H1 (cell line): ENCODE measurements at regions not wholly inside any gene's neighbourhood (a gene's known extent, or its start where the extent isn't known, plus 50 kb on each side); places are given as distances from the start of the nearest gene placed in this dataset.

Experiments
- CTCF ChIA-PET: fragments of 300-600 bp; sonication (Branson Sonifier 250); formaldehyde crosslinking; loops from one replicate; lab custom pipeline; 2021; ENCODE audit not compliant: partially characterized antibody; lab: Charles Lee
- POLR2A ChIA-PET: fragments of 300-600 bp; sonication (Branson Sonifier 250); formaldehyde crosslinking; loops from one replicate; lab custom pipeline; 2021; ENCODE audit warnings: inconsistent platforms; ENCODE audit not compliant: partially characterized antibody; lab: Charles Lee
- DNase-seq, 2 experiments: peaks; one replicate each; pipeline versions ENCODE4 v3.0.0 to v3.0.0-alpha.2; 2010 to 2022; ENCODE audit warnings: low spot score in 2 of 2, low read depth in 1 of 2, mixed read lengths in 1 of 2
- FAIRE-seq: peaks from 2 replicates; lab custom pipeline; 2011; peaks lifted over from hg19 to GRCh38; lab: Jason Lieb, UNC
- H2AFZ ChIP-seq: 2 replicates; pipeline ENCODE4 v1.8.1; 2012; ENCODE audit warnings: low read length, inconsistent platforms
- H2AK5ac ChIP-seq: 2 replicates; pipeline ENCODE4 v1.6.1; 2013; ENCODE audit warnings: low read depth, low read length
- H2BK120ac ChIP-seq: replicated peaks from 2 replicates; pipeline ENCODE3; 2013; ENCODE audit warnings: low read depth, low read length, inconsistent platforms
- H2BK12ac ChIP-seq: 2 replicates; pipeline ENCODE4 v1.6.1; 2013; ENCODE audit warnings: low read depth, low read length
- H2BK15ac ChIP-seq: 2 replicates; pipeline ENCODE4 v1.6.1; 2013; ENCODE audit warnings: low read length
- H2BK20ac ChIP-seq: 2 replicates; pipeline ENCODE4 v1.6.1; 2013; ENCODE audit warnings: low read length
- H2BK5ac ChIP-seq: 2 replicates; pipeline ENCODE4 v1.6.1; 2013; ENCODE audit warnings: low read depth, low read length
- H3K14ac ChIP-seq: 2 replicates; pipeline ENCODE4 v1.6.1; 2013; ENCODE audit warnings: inconsistent platforms; ENCODE audit not compliant: insufficient read length
- H3K18ac ChIP-seq: 2 replicates; pipeline ENCODE4 v1.6.1; 2013; ENCODE audit warnings: low read length; ENCODE audit errors: extremely low read depth
- H3K23ac ChIP-seq: 2 replicates; pipeline ENCODE4 v1.6.1; 2013; ENCODE audit warnings: inconsistent platforms; ENCODE audit not compliant: insufficient read length
- H3K23me2 ChIP-seq: 2 replicates; pipeline ENCODE4 v1.6.1; 2013; ENCODE audit warnings: low read depth, low read length
- H3K27ac ChIP-seq: 2 replicates; pipeline ENCODE4 v1.6.1; 2011; ENCODE audit warnings: low read depth, low read length, inconsistent platforms
- H3K27me3 ChIP-seq, 4 experiments: replicated peaks in 1 of 4; 1 replicate in 1 of 4; 2 replicates in 3 of 4; pipeline versions ENCODE4 v1.6.1 to v1.8.1; 2011 to 2013; ENCODE audit warnings: low read length in 3 of 4, mild to moderate bottlenecking in 3 of 4, inconsistent platforms in 2 of 4, mixed read lengths in 2 of 4, moderate library complexity in 1 of 4; ENCODE audit not compliant: control insufficient read depth in 3 of 4, insufficient read depth in 3 of 4; ENCODE audit errors: extremely low read depth in 1 of 4
- H3K36me3 ChIP-seq, 4 experiments: 2 replicates each; pipeline versions ENCODE4 v1.6.1 to v1.8.1; 2011 to 2013; ENCODE audit warnings: mild to moderate bottlenecking in 4 of 4, low read length in 3 of 4, moderate library complexity in 2 of 4, control low read depth in 1 of 4, inconsistent platforms in 1 of 4; ENCODE audit not compliant: insufficient read depth in 4 of 4, control insufficient read depth in 2 of 4
- H3K4ac ChIP-seq: replicated peaks from 2 replicates; pipeline ENCODE3; 2013; ENCODE audit warnings: low read length, low read depth, mixed read lengths, inconsistent platforms; ENCODE audit not compliant: insufficient read length
- H3K4me1 ChIP-seq, 4 experiments: replicated peaks in 1 of 4; 1 replicate in 1 of 4; 2 replicates in 3 of 4; pipeline versions ENCODE4 v1.6.1 to v1.8.1; 2011 to 2013; ENCODE audit warnings: low read length in 3 of 4, inconsistent platforms in 2 of 4, mixed read lengths in 1 of 4; ENCODE audit not compliant: insufficient read depth in 4 of 4, control insufficient read depth in 3 of 4
- H3K4me2 ChIP-seq, 2 experiments: 2 replicates each; pipeline versions ENCODE4 v1.6.1 to v1.8.1; 2011 to 2013; ENCODE audit warnings: low read depth in 2 of 2, low read length in 2 of 2, control low read depth in 1 of 2, inconsistent platforms in 1 of 2, mild to moderate bottlenecking in 1 of 2; ENCODE audit not compliant: insufficient read depth in 1 of 2
- H3K4me3 ChIP-seq, 4 experiments: fragments of 200-600, 300-600 bp in 1 of 4; sonication (generic), shearing (Covaris generic), sonication (Bioruptor Twin) in 1 of 4; 2 replicates each; pipeline versions ENCODE4 v1.5.1 to v1.8.1; 2011 to 2016; ENCODE audit warnings: low read length in 4 of 4, low read depth in 3 of 4, control low read depth in 2 of 4, inconsistent platforms in 2 of 4, mild to moderate bottlenecking in 2 of 4, mixed read lengths in 1 of 4, moderate library complexity in 1 of 4; ENCODE audit not compliant: insufficient read depth in 2 of 4; ENCODE audit errors: extremely low read depth in 1 of 4
- H3K56ac ChIP-seq: replicated peaks from 2 replicates; pipeline ENCODE3; 2013; ENCODE audit warnings: low read depth, mild to moderate bottlenecking, mixed read lengths, low read length, inconsistent platforms; ENCODE audit not compliant: insufficient read length
- H3K79me1 ChIP-seq: 2 replicates; pipeline ENCODE4 v1.6.1; 2013; ENCODE audit warnings: low read depth, low read length, control low read depth
- H3K79me2 ChIP-seq, 2 experiments: 2 replicates each; pipeline versions ENCODE4 v1.6.1 to v1.8.1; 2012 to 2013; ENCODE audit warnings: low read length in 2 of 2, mild to moderate bottlenecking in 2 of 2, inconsistent platforms in 1 of 2; ENCODE audit not compliant: insufficient read depth in 2 of 2, control insufficient read depth in 1 of 2
- H3K9ac ChIP-seq, 4 experiments: replicated peaks in 1 of 4; 1 replicate in 1 of 4; 2 replicates in 3 of 4; pipeline versions ENCODE4 v1.6.1 to v1.8.1; 2011 to 2013; ENCODE audit warnings: low read depth in 3 of 4, low read length in 3 of 4, control low read depth in 2 of 4, mild to moderate bottlenecking in 2 of 4, moderate library complexity in 2 of 4, inconsistent platforms in 1 of 4; ENCODE audit errors: extremely low read depth in 1 of 4
- H3K9me3 ChIP-seq, 2 experiments: 2 replicates each; pipeline versions ENCODE4 v1.6.1 to v1.8.1; 2012 to 2013; ENCODE audit warnings: mild to moderate bottlenecking in 2 of 2, moderate library complexity in 2 of 2, control low read depth in 1 of 2, inconsistent platforms in 1 of 2, low read depth in 1 of 2, low read length in 1 of 2, mixed read lengths in 1 of 2; ENCODE audit not compliant: insufficient read depth in 2 of 2
- H4K20me1 ChIP-seq, 2 experiments: replicated peaks in 1 of 2; 2 replicates each; pipeline versions ENCODE3 to v1.8.1; 2011 to 2013; ENCODE audit warnings: inconsistent platforms in 2 of 2, low read length in 2 of 2, mild to moderate bottlenecking in 1 of 2; ENCODE audit not compliant: insufficient read depth in 2 of 2, control insufficient read depth in 1 of 2
- H4K5ac ChIP-seq: 2 replicates; pipeline ENCODE4 v1.6.1; 2013; ENCODE audit warnings: low read length, low read depth, mixed read lengths, inconsistent platforms; ENCODE audit not compliant: insufficient read length
- H4K8ac ChIP-seq: 2 replicates; pipeline ENCODE4 v1.8.0; 2013; ENCODE audit warnings: mild to moderate bottlenecking, moderate library complexity, low read length, inconsistent platforms; ENCODE audit not compliant: insufficient read depth; ENCODE audit errors: extremely low read depth
- H4K91ac ChIP-seq: replicated peaks from 2 replicates; pipeline ENCODE3; 2013; ENCODE audit warnings: low read length, mixed read lengths, inconsistent platforms; ENCODE audit not compliant: insufficient read length
- ATF2 ChIP-seq: IDR thresholded peaks from 2 replicates; pipeline ENCODE4 v1.6.1; 2012; ENCODE audit warnings: low read length, inconsistent platforms
- BCL11A ChIP-seq, 2 experiments: IDR thresholded peaks; one replicate each; pipeline ENCODE4 v1.6.1; 2011; ENCODE audit warnings: low read depth in 2 of 2, low read length in 2 of 2, mild to moderate bottlenecking in 2 of 2
- EGR1 ChIP-seq: IDR thresholded peaks from 2 replicates; pipeline ENCODE4 v1.6.1; 2011; ENCODE audit warnings: low read depth, low read length, borderline replicate concordance
- GABPA ChIP-seq: IDR thresholded peaks from 2 replicates; pipeline ENCODE4 v1.6.1; 2011; ENCODE audit warnings: mild to moderate bottlenecking, low read length, moderate library complexity, borderline replicate concordance; ENCODE audit not compliant: insufficient read depth
- HDAC2 ChIP-seq, 2 experiments: fragments of 300-600 bp in 1 of 2; sonication (generic) in 1 of 2; IDR thresholded peaks; 2 replicates each; pipeline ENCODE4 v1.6.1; 2011 to 2012; ENCODE audit warnings: low read depth in 2 of 2, low read length in 2 of 2, mild to moderate bottlenecking in 2 of 2, moderate library complexity in 2 of 2, borderline replicate concordance in 1 of 2, inconsistent platforms in 1 of 2
- KDM4A ChIP-seq: IDR thresholded peaks from one replicate; pipeline ENCODE4 v1.7.1; 2012; ENCODE audit warnings: low read depth, mild to moderate bottlenecking, moderate library complexity, low read length, inconsistent platforms; ENCODE audit not compliant: severe bottlenecking
- NRF1 ChIP-seq: IDR thresholded peaks from 2 replicates; pipeline ENCODE4 v1.6.1; 2011; ENCODE audit warnings: mild to moderate bottlenecking, low read depth, low read length, improper control_type of control experiment
- POLR2AphosphoS5 ChIP-seq: IDR thresholded peaks from 2 replicates; pipeline ENCODE4 v1.6.1; 2011; ENCODE audit warnings: low read depth, low read length
- RAD21 ChIP-seq, 2 experiments: IDR thresholded peaks in 1 of 2; conservative IDR thresholded peaks in 1 of 2; 2 replicates each; pipeline ENCODE4 v1.6.1; 2011; ENCODE audit warnings: low read depth in 2 of 2, low read length in 2 of 2, improper control_type of control experiment in 1 of 2, inconsistent platforms in 1 of 2, mild to moderate bottlenecking in 1 of 2, moderate library complexity in 1 of 2
- SAP30 ChIP-seq: fragments of 300-600 bp; sonication (generic); IDR thresholded peaks from 2 replicates; pipeline ENCODE4 v1.7.1; 2012; ENCODE audit warnings: low read length, moderate library complexity, mild to moderate bottlenecking, inconsistent platforms; ENCODE audit not compliant: insufficient read depth, insufficient replicate concordance
- SP4 ChIP-seq: IDR thresholded peaks from 2 replicates; pipeline ENCODE4 v1.6.1; 2012; ENCODE audit warnings: low read length, inconsistent platforms
- SRF ChIP-seq: IDR thresholded peaks from 2 replicates; pipeline ENCODE4 v1.6.1; 2011; ENCODE audit warnings: mild to moderate bottlenecking, low read depth, low read length, moderate library complexity
- YY1 ChIP-seq: IDR thresholded peaks from 2 replicates; pipeline ENCODE4 v1.6.1; 2011; ENCODE audit warnings: low read depth, mild to moderate bottlenecking, low read length
- WGBS, 2 experiments: shearing (Covaris generic) in 1 of 2; methylation state at CpG; one replicate each; pipeline versions ENCODE4 v1.1.6 to v1.1.7; 2013 to 2015; ENCODE audit warnings: low lambda C conversion rate in 2 of 2, mixed read lengths in 2 of 2, inconsistent platforms in 1 of 2, low coverage in 1 of 2, missing lambda C conversion rate in 1 of 2; ENCODE audit not compliant: insufficient replicate concordance in 2 of 2, insufficient coverage in 1 of 2, insufficient read length in 1 of 2; ENCODE audit errors: extremely low coverage in 1 of 2, missing lambda C conversion rate in 1 of 2; 5-methylcytosine and 5-hydroxymethylcytosine counted together

- CTCF ChIA-PET, result interaction anchor here (0.8 kb wide), 1 partner anchor 171 kb away, joined by 4 read pairs; no protein-coding TSS in a partner anchor
- TF ChIP-seq RAD21 (IDR thresholded peaks at IDR 0.05 in 1 of 2, conservative IDR thresholded peaks at IDR 0.05 in 1 of 2; ENCODE audit: low read depth in 2 of 2, low read length in 2 of 2) (no peak), YY1 (no peak), KDM4A (no peak), GABPA (no peak), POLR2AphosphoS5 (no peak), SP4 (no peak), BCL11A (IDR thresholded peaks at IDR 0.05; ENCODE audit: low read depth in 2 of 2, low read length in 2 of 2) (no peak), SAP30 (no peak), EGR1 (no peak), NRF1 (no peak), SRF (no peak), ATF2 (no peak), HDAC2 (IDR thresholded peaks at IDR 0.05; ENCODE audit: borderline replicate concordance in 1 of 2, low read depth in 2 of 2, low read length in 2 of 2) (no peak)
Observed at GRCh38 chr12:71222436-71222835, 64.6 kb upstream of the TSPAN8 start.

More at GRCh38 chr12:71222436-71222835, 64.6 kb upstream of the TSPAN8 start:
- Histone ChIP-seq H3K14ac (no peak overlapping the region), H3K36me3 (no peaks in the 10 kb centered on the region), H3K4ac (no peak overlapping the region), H4K91ac (no peak overlapping the region), H3K4me3 (no peak overlapping the region), H2BK12ac (no peak overlapping the region), H3K27me3 (no peaks in the 10 kb centered on the region), H3K18ac (no peak overlapping the region), H3K79me1 (no peaks in the 10 kb centered on the region), H3K56ac (no peak overlapping the region), H3K27ac (no peak overlapping the region), H2BK120ac (no peak overlapping the region), H3K79me2 (no peaks in the 10 kb centered on the region), H2BK15ac (no peak overlapping the region), H4K20me1 (no peaks in the 10 kb centered on the region), H3K23me2 (no peaks in the 10 kb centered on the region), H4K5ac (no peak overlapping the region), H3K4me2 (no peak overlapping the region), H3K23ac (no peak overlapping the region), H3K4me1 (no peaks in the 10 kb centered on the region), H4K8ac (no peak overlapping the region), H2BK20ac (no peak overlapping the region), H3K9me3 (no peaks in the 10 kb centered on the region), H2BK5ac (no peak overlapping the region), H2AFZ (no peak overlapping the region), H3K9ac (no peak overlapping the region), H2AK5ac (no peak overlapping the region)
- POLR2A ChIA-PET, result no interaction called here
- no peak for FAIRE-seq
- WGBS, 2 experiments, result 93% methylated on average over 4 of the region's 4 CpGs; no CpG with 5 or more reads in 1 of the 2 experiments
- DNase-seq, result no peak
